Activated naive CD4-positive, alpha-beta T cell treated with anti-CD3 and anti-CD28 coated beads for 36 hours (primary cell): ENCODE measurements at regions not wholly inside any gene's neighbourhood (a gene's known extent, or its start where the extent isn't known, plus 50 kb on each side); places are given as distances from the start of the nearest gene placed in this dataset.
"Not testable (repeated sequence)": the region's sequence is repeated elsewhere in the genome, so short reads cannot be mapped to it uniquely, and the experiment has no call there.

ENCODE experiments used
- CTCF ChIA-PET: fragments of 350-600 bp; sonication (Branson Sonifier 250); formaldehyde crosslinking; loops from one replicate; lab custom pipeline; 2021; ENCODE audit warnings: antibody characterized with exemption; lab: Charles Lee
- DNase-seq: peaks from one replicate; pipeline ENCODE4 v3.0.0-alpha.2; 2020
- H3K27ac Mint-ChIP-seq: one replicate; pipeline ENCODE4 v1.8.0; 2021; ENCODE audit warnings: mild to moderate bottlenecking, mixed read lengths
- H3K27me3 Mint-ChIP-seq: one replicate; pipeline ENCODE4 v1.8.0; 2021; ENCODE audit warnings: low read depth, mixed read lengths
- H3K36me3 Mint-ChIP-seq: one replicate; pipeline ENCODE4 v1.8.0; 2021; ENCODE audit warnings: low read depth, mixed read lengths
- H3K4me1 Mint-ChIP-seq: one replicate; pipeline ENCODE4 v1.8.0; 2021; ENCODE audit warnings: low read depth, mixed read lengths
- H3K4me3 Mint-ChIP-seq: one replicate; pipeline ENCODE4 v1.8.0; 2021; ENCODE audit warnings: mild to moderate bottlenecking, moderate library complexity, mixed read lengths
- H3K9me3 Mint-ChIP-seq: one replicate; pipeline ENCODE4 v1.8.0; 2021; ENCODE audit warnings: mixed read lengths
- intact Hi-C: fragments of 100-400 bp; cut with micrococcal nuclease; formaldehyde crosslinking; loops from one replicate; pipeline ENCODE4 v1.15.1; 2023

- Mint-ChIP-seq H3K4me1 (no peaks in the 10 kb centered on the region), H3K27ac (no peak overlapping the region), H3K9me3 (peaks cover 1% of the 10 kb centered on the region), H3K4me3 (no peak overlapping the region), H3K27me3 (no peaks in the 10 kb centered on the region), H3K36me3 (no peaks in the 10 kb centered on the region)
- CTCF ChIA-PET: no interaction called here
- intact Hi-C loops: no loop called here
- DNase-seq: no peak
Observed at GRCh38 chr5:120823328-120823727, 359.2 kb downstream of the PRR16 start.

GRCh38 chr5:120831646-120832045 is 367.5 kb downstream of the PRR16 start:
- H3K4me1 Mint-ChIP-seq, H3K36me3 Mint-ChIP-seq, intact Hi-C loops, H3K27ac Mint-ChIP-seq, H3K27me3 Mint-ChIP-seq, CTCF ChIA-PET, H3K4me3 Mint-ChIP-seq, H3K9me3 Mint-ChIP-seq, DNase-seq: not testable (repeated sequence)

GRCh38 chr5:120841830-120842229 is 377.7 kb downstream of the PRR16 start:
- H3K36me3 Mint-ChIP-seq: no peaks in the 10 kb centered on the region
- peaks cover 2% of the 10 kb centered on the region for H3K9me3 Mint-ChIP-seq
- DNase-seq: no peak
- H3K27me3 Mint-ChIP-seq: no peaks in the 10 kb centered on the region
- CTCF ChIA-PET: no interaction called here
- H3K4me3 Mint-ChIP-seq: no peak overlapping the region
- no peaks in the 10 kb centered on the region for H3K4me1 Mint-ChIP-seq
- intact Hi-C loops: no loop called here
- H3K27ac Mint-ChIP-seq: no peak overlapping the region

GRCh38 chr5:120843390-120843980 is 379.4 kb downstream of the PRR16 start:
- no peak for DNase-seq
- Mint-ChIP-seq H3K27me3 (no peaks in the 10 kb centered on the region), H3K36me3 (no peaks in the 10 kb centered on the region), H3K9me3 (peaks cover 2% of the 10 kb centered on the region), H3K4me3 (no peak overlapping the region), H3K27ac (no peak overlapping the region), H3K4me1 (no peaks in the 10 kb centered on the region)
- CTCF ChIA-PET: no interaction called here
- intact Hi-C loops: no loop called here

GRCh38 chr5:120848883-120849282 is 384.8 kb downstream of the PRR16 start:
- Mint-ChIP-seq H3K4me3 (no peak overlapping the region), H3K9me3 (peaks cover 4% of the 10 kb centered on the region), H3K27me3 (no peaks in the 10 kb centered on the region), H3K36me3 (no peaks in the 10 kb centered on the region), H3K4me1 (no peaks in the 10 kb centered on the region), H3K27ac (no peak overlapping the region)
- DNase-seq: no peak
- intact Hi-C loops: no loop called here
- CTCF ChIA-PET: no interaction called here

- CTCF ChIA-PET: no interaction called here
- Mint-ChIP-seq H3K4me1 (no peaks in the 10 kb centered on the region), H3K27me3 (no peaks in the 10 kb centered on the region)
Observed at GRCh38 chr5:120852222-120852860, 388.2 kb downstream of the PRR16 start.

GRCh38 chr5:120866997-120867396 is 402.9 kb downstream of the PRR16 start:
- intact Hi-C loops: no loop called here
- no peak for DNase-seq

More at GRCh38 chr5:120852222-120852860, 388.2 kb downstream of the PRR16 start:
- H3K4me3 Mint-ChIP-seq: no peak overlapping the region
- intact Hi-C loops: no loop called here
- peaks cover 4% of the 10 kb centered on the region for H3K9me3 Mint-ChIP-seq
- no peak for DNase-seq
- H3K36me3 Mint-ChIP-seq: no peaks in the 10 kb centered on the region
- no peak overlapping the region for H3K27ac Mint-ChIP-seq

GRCh38 chr5:120869831-120870230 is 405.7 kb downstream of the PRR16 start:
- no peak for DNase-seq
- Mint-ChIP-seq H3K36me3 (no peaks in the 10 kb centered on the region), H3K4me3 (no peak overlapping the region), H3K9me3 (no peaks in the 10 kb centered on the region), H3K27me3 (no peaks in the 10 kb centered on the region), H3K4me1 (no peaks in the 10 kb centered on the region), H3K27ac (no peak overlapping the region)
- CTCF ChIA-PET: no interaction called here
- intact Hi-C loops: no loop called here

More at GRCh38 chr5:120866997-120867396, 402.9 kb downstream of the PRR16 start:
- no peak overlapping the region for H3K4me3 Mint-ChIP-seq
- no peaks in the 10 kb centered on the region for H3K27me3 Mint-ChIP-seq
- CTCF ChIA-PET: no interaction called here
- no peak overlapping the region for H3K27ac Mint-ChIP-seq
- H3K4me1 Mint-ChIP-seq: no peaks in the 10 kb centered on the region
- H3K36me3 Mint-ChIP-seq: no peaks in the 10 kb centered on the region
- H3K9me3 Mint-ChIP-seq: no peaks in the 10 kb centered on the region

- CTCF ChIA-PET: no interaction called here
- no peak overlapping the region for H3K4me3 Mint-ChIP-seq
- H3K27ac Mint-ChIP-seq: no peak overlapping the region
- no peaks in the 10 kb centered on the region for H3K27me3 Mint-ChIP-seq
- no peak for DNase-seq
- intact Hi-C loops: no loop called here
- H3K9me3 Mint-ChIP-seq: no peaks in the 10 kb centered on the region
- H3K4me1 Mint-ChIP-seq: no peaks in the 10 kb centered on the region
- H3K36me3 Mint-ChIP-seq: no peaks in the 10 kb centered on the region
Observed at GRCh38 chr5:120872297-120872696, 408.2 kb downstream of the PRR16 start.

- Mint-ChIP-seq H3K9me3 (no peaks in the 10 kb centered on the region), H3K36me3 (no peaks in the 10 kb centered on the region), H3K27ac (no peak overlapping the region), H3K4me3 (no peak overlapping the region), H3K4me1 (no peaks in the 10 kb centered on the region), H3K27me3 (no peaks in the 10 kb centered on the region)
- CTCF ChIA-PET: no interaction called here
- intact Hi-C loops: no loop called here
- DNase-seq: no peak
Observed at GRCh38 chr5:120873083-120873482, 409.0 kb downstream of the PRR16 start.

GRCh38 chr5:120874081-120874862 is 410.2 kb downstream of the PRR16 start:
- Mint-ChIP-seq H3K4me3 (no peak overlapping the region), H3K9me3 (no peaks in the 10 kb centered on the region), H3K27me3 (no peaks in the 10 kb centered on the region), H3K4me1 (no peaks in the 10 kb centered on the region), H3K36me3 (no peaks in the 10 kb centered on the region), H3K27ac (no peak overlapping the region)
- intact Hi-C loops: no loop called here
- CTCF ChIA-PET: no interaction called here
- DNase-seq: no peak

GRCh38 chr5:120882038-120882775 is 418.1 kb downstream of the PRR16 start:
- DNase-seq: no peak
- no peaks in the 10 kb centered on the region for H3K27me3 Mint-ChIP-seq
- H3K4me1 Mint-ChIP-seq: no peaks in the 10 kb centered on the region
- no peak overlapping the region for H3K4me3 Mint-ChIP-seq
- no peaks in the 10 kb centered on the region for H3K9me3 Mint-ChIP-seq
- no peak overlapping the region for H3K27ac Mint-ChIP-seq
- intact Hi-C loops: no loop called here
- no peaks in the 10 kb centered on the region for H3K36me3 Mint-ChIP-seq
- CTCF ChIA-PET: no interaction called here
